ENCODE measurements at regions not wholly inside any gene's neighbourhood (a gene's known extent, or its start where the extent isn't known, plus 50 kb on each side); places are given as distances from the start of the nearest gene placed in this dataset.
A peak's percentile ranks its signal among the peaks of the same experiment; 100 is the strongest.
"Not testable (repeated sequence)": the region's sequence is repeated elsewhere in the genome, so short reads cannot be mapped to it uniquely, and the experiment has no call there.

DNA sequence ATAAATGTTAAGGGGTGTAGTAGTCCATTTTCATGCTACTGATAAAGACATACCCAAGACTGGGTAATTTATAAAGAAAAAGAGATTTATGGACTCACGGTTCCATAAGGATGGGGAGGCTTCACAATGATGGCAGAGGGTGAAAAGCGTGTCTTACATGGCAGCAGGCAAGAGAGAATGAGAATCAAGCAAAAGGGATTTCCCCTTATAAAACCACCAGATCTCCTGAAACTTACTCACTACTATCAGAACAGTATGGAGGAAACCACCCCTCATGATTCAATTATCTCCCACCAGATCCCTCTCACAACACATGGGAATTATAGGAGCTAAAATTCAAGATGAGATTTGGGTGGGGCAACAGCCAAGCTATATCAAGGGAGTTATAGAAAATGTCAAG is 329.2 kb downstream of the DTHD1 start:
- no peak for DNase-seq

DNA sequence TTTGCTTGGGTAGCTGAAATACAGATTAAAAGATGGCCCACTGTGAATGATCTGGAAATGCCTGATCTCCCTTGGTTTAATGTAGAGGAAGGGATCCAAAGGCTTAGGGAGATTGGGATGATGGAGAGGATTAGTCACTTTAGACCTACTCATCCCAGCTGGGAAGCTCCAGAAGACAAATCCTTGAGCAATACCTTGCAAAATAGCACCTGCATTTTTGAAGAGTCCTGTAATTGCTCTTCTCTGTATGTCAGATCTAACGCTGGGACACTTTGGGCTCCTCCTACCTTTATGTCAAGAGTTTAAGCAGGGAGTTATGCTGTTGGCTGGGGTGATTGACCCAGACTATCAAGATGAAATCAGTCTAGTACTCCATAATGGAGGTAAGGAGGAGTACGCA is 331.7 kb downstream of the DTHD1 start:
- DNase-seq = not testable (repeated sequence)

DNA sequence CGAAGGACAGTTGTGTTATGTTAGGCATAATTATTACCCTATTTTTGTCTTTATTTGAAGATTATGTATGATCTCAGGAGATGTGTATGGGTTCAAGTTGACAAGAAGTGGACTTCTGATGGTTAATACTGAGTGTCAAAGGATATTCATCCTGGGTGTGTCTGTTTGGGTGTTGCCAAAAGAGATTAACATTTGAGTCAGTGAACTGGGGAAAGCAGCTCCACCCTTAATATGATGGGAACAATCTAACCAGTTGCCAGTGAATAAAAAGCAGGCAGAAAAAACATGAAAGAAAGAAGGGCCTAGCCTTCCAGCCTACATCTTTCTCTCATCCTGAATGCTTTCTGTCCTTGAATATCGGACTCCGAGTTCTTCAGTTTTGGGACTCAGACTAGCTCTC is 332.6 kb downstream of the DTHD1 start:
- DNase-seq = no peak

DNA sequence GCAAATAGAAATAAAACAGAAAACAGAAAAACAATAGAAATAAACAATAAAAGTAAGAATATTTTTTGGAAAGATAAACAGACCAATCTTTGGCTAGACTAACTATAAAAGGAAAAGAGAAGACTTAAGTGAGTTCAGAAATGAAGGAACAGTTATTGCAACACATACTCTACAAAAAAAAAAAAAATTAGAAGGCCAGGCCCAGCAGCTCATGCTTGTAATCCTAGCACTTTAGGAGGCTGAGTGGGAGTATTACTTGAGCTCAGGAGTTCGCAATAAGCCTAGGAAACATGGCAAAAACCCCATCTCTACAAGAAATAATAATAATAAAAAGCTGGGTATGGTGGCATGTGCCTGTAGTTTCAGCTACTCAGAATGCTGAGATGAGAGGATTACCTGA is 336.7 kb downstream of the DTHD1 start:
- no peak for DNase-seq

DNA sequence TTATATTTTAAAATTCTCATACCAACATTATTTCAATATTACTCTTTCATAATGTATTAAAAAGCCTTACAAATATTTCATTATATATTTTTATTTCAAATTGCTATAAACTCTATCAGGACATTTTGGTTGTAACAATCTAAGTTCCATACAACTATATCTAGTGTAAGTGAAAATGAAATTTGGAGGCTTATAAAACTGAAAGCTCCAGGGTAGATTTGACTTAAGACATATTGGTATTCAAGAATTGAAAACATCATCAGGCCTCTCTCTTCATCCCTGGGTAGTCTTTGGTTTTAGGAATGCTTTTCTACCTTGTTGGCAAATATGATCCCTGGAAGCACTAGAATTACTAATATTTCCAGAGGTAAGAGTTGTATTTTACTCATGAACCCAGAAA is 342.6 kb downstream of the DTHD1 start:
- no peak for DNase-seq

DNA sequence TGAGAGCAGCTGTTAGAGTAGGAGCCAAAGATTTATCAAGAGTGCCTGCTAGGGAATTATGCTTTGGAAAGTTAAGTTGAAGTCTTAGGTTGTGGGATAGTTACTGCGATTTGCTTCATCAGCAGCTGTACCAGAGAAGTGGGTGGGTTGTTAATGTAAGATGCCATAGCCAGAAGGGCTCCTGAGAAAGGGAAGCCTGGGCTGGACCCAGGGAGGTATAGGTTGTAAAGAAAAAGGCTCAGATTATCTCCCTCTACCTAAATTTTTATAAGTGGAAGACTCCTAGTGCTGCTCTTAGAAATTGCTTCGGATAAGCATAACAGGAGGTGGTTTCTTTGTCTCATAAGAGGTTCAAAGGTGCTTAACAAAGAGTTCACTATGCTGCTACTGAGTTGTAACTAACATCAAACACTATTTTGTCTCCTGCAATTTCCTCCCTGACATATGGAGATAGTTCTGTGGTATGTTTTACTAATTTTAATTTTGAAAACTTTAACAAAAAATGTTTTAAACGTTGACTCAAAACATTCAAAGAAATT is 356.9 kb downstream of the DTHD1 start:
- no peak for DNase-seq

DNA sequence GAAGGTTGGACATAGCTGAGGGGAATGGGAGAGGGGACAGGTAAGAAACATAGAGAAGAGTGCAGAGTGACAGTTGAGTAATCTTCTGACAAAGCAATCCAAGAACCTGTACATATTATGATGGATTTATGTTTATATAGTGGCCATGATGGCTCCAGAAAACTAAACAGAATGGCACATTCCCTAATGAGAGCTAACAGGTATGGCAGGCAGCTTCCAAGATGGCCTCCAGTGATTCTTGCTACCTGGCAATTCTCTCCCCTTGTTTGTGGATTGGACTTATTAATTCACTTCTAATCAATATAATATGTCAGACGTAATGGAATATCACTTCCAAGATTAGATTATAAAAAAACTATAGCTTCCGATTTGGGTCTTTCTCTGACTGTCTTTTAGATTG is 359.5 kb downstream of the DTHD1 start:
- DNase-seq = no peak

DNA sequence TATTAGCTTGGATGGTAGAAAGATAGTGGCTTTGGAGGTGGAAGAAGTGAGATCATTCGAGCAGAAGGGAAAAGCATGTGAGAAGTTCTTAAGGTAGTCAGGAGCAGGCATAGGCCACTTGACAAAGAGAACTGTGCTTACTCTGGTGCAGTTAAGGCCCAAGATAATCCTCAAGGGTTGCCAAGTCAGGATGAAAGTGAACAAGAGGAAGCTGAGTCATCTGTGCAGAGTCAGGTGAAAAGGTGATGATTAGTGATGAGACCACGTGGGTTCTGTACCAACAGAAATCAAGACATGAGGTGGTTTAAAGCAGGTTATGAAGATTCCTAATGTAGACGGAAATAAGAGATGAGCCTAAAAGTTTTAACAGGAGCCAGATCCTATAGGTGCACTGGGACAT is 369.8 kb downstream of the DTHD1 start:
- no peak for DNase-seq

DNA sequence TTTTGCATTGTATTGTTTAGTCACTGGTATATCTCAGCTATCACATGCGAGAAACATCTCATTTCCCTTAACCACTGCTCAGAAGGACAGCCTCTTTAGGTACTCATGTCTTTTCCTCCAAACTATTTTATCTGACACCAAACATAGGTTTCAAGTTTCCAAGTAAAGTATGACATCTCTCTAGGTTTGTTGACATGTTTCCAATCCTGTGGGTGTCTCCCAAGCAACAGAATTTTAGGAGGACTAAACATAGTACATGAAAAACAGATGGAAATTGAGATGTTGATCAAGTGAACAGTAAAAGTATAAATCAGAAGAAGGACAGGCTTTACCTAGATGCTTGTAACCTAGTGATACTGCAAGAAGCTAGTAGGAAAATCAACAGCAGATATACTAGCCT is 371.4 kb downstream of the DTHD1 start:
- DNase-seq = no peak

DNA sequence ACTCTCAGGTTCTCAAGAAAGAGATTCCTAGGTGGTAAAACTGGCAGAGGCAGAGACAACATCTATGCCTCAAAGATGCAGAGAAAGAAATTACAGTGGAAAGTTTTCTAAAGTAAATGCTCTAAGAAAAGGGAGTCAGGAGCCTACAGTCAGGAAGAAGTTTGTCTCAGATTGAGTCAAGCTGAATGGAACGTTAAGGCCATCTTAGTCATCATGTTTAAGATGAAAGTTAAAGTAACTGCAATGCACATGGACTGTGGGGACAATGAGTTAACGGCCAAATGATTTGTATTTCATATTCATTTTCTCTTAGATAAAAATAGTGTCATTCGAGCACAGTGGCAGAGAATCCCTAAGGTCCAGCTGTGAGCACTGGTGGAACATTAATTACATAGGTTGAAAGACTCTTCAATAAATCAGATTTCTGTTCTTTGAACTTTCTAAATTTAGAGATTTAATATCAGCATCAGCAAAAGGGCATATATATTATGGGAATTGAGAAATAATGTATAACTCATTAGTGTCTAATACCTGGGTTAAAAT is 384.6 kb downstream of the DTHD1 start:
- no peak for DNase-seq

DNA sequence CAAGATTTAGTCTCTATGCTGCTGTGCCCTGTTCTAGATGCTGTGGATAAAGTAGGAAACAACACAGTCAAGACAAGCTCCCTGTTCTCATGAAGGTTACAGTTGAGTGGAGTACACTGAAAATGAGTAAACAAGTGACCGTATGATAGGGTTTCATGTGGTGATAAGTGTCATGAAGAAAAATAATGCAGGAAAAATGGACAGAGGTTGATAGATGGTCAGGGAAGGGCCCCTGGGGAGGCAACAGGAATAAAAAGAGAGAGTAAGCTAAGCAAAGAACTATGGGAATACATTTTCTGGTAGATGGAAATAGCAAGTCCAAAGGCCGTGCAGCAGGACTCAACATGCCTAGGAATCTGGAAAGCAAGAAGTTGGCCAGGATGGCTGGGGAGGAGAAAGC is 394.0 kb downstream of the DTHD1 start:
- DNase-seq = no peak

DNA sequence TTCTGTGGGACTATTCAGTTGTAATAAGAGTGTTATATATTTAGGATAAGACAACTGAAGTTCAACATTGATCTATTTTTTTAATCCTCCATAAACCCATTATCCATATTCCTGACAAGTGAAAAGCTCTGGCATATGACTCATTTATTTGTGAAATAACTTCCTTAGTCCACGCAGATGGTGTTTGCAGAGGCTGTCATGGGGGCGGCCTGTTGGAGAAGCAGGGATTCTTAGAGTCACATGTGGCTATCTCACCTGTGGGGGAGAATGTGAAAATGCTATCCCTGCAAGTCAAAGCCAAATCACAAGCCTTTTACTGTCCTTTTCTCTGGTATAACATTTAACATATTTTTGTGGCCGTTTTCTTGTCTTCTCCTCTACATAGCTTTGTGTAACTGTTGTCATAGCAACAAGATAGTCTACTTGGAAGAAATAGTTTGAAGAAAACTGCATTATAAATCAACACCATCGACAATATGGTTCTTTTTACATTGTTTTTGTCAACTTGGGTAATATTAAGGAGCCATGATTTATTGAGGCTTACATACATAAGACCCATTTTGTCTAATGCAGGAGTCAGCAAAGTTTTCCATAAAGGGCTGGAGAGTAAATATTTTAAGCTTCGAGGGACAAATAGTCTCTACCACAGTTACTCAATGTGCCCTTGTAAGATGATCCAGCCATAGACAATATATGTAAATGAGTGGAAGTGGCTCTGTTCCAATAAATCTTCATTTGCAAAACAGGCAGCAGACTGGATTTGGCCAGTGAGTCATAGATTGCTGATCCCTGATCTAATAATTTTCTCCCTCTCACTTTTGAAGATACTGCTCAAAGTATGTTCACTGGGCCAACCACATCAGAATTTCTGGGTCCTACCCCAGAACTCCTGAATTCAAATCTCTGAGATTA is 395.0 kb downstream of the DTHD1 start:
- no peak for DNase-seq

DNA sequence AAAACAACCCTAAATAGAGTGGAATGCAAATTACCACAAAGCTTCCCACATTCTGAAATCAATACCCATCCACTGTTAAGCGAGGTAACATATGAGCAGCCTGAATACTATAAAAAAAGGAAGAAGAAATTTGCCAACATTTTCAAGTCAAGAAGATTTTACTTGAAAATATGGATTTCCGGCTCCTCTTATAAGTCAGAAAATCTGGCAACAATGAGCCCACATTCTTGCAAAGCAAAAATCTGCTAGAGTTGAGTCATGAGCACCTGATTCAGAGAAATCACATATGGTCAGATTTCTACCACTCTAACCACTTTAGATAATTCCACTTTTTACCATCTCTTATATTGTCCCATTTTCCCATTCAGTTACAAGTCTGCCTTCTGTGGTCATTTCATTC is 395.7 kb downstream of the DTHD1 start:
- no peak for DNase-seq

DNA sequence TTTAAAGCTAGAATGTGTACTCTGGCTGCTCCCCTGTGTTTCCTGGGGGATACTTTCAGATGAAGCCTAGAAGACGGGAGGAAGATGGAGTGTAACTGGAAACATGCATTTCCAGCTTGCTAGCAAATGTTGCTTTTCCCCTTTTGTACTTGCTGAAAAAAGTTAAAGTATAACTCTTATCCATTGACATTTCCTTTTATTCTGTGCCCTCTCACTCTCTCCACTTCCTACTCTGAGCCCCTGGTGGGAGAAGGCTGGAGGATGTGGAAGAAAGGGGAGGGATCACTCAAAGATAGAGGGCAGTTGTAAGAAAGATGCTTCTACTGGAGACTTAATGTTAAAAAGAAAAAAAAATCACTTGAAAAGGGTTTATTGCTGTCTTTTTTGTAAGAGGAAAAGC is 396.5 kb downstream of the DTHD1 start:
- no peak for DNase-seq

DNA sequence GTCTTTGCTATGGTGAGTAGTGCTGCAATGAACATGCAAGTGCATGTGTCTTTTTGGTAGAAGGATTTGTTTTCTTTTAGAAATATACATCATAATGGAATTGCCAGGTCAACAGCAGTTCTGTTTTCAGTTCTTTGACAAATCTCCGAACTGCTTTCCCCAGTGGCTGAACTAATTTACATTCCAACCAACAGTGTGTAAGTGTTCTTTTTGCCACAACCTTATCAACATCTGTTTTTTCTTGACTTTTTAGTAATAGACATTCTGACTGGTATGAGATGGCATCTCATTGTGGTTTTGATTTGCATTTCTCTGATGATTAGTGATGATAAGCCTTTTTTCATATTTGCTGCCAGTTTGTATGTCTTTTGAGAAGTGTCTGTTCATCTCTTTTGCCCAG is 406.3 kb downstream of the DTHD1 start:
- no peak for DNase-seq

DNA sequence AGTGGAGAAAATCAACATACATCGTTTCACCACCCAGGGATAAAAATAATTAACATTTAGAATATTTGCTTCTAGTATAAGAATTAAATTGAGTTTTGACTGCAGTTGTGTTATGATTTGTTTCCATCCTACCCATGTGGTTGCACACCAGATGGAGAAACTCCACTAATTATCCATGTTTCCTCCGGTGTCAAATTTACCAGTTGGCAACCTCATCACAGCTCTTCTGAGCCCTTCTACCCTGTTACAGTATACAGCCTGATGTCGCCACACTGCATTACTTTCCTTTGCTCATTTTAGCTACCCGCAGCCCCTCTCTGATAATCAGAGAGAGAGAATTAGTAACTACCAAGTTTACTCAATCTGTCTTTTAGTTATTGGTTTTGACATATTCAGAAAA is 411.2 kb downstream of the DTHD1 start:
- DNase-seq = no peak

DNA sequence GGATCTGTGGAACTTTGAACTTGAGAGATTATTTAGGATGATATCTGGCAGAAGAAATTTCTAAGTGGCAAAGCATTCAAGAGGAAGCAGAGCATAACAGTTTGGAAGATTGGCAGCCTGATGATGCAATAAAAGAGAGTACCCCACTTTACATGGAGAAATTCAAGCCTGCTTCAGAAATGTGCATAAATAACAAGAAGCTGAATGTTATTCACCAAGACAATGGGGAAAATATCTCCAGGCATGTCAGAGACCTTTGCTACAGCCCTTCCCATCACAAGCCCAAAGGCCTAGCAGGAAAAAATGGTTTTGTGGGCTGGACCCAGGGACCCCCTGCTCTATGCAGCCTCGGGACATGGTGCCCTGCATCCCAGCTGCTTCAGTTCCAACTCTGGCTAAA is 420.8 kb downstream of the DTHD1 start:
- DNase-seq = no peak

DNA sequence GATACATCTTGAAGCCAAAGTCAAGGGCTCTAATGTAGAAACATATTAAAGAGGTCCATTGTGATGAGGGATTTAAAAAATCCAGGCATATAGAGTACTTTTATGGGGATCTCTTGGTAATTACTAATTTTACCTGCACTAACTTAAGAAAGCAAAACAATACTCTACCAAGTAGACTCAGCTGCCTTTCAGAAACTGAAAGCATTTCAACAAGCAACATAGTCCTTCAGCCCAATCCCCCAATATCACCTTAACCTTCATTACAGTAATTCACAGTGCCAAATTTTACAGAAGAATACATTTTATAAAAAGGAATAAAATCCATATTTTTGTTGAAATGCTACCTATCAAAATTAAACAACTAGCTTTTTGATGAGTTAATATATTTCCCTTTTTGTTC is 422.9 kb downstream of the DTHD1 start:
- DNase-seq = no peak

DNA sequence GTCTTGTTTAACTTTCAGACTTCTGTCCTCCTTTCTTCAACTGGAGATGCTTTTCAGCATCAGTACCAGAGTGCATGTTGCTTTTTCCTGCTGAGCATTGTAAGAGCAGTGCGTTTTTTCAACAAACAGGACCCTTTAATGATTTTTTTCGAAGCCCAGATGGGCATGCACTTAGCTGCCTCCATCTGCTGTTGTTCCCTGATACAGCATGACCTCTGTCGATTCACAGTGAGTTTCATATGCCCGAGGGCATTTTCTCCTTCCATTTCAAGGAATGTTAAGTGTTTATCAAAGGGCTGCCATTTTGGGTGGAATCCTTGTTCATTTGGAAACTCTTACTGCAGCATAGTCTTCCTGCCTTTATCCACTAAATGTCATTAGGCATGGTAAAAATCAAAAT is 428.6 kb downstream of the DTHD1 start:
- DNase-seq = peak; percentile 3

DNA sequence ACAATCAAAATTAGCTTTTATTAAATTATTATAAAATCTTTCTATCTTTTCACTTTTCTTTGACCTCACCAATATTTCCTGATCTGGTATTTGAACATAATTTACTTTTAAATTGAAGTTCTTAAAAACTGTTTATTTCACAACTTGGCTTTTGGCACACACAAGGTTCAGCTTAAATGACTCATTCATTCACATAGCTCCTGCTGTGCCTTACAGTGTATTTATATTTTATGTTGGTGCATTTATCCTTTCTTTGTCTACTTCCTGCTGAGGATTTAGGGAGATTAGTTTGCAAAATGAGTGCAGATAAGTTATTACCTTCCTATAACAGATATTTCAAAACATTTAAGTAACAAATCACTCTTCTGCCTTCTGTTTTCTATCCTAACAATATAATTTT is 430.6 kb downstream of the DTHD1 start:
- no peak for DNase-seq

DNA sequence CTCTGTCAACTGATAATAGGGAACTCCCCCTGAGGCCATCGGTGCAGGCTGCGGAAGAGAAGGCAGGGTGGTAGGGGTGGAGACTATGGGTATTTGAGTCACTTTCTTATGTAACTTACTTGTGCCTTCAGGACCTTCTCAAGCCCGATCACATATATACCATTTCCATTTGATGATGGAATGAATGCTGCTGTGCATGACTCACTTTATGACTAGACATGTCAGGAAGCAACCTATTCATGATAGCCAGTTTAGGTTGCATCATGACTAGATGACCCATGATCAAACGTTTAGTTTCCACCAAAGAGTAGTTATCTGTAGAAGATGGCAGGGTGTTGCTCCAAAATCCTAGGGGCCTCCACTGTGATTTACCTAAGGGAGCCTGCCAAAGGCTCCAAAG is 435.5 kb downstream of the DTHD1 start:
- no peak for DNase-seq

DNA sequence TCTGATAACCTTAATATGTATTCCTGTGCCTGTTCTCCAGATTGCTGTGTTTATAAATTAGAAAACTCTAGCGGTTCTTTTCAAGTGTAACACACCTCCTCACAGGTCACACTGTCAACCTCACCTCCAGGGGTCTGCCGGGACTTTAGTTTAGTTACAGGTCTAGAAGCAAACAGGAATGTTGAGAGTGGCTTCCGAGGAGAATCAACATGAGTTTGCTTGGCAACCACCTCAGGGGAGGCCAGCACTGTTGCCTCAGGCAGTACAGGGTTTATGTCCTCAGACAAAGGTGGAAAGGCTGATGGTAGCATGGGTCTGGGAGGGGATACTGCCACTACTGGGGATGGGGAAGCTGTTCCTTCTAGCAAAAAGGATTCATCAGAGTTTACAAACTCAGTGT is 438.0 kb downstream of the DTHD1 start:
- DNase-seq = no peak

DNA sequence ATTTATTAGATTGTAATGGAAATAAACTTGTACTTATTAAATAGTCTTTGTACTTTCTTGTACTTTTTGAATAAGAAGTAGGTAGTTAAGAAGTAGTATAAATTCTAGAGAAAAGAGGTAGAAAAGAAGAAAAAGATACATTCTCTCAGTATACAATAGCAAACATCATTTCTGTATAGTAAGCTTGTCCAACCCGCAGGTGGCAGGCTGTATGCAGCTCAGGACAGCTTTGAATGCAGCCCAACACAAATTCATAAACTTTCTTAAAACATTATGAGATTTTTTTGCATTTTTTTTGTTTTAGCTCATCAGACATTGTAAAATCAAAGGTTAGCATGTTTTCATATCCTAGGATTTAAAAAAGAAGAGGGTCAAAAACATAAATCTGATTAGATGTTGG is 441.6 kb downstream of the DTHD1 start:
- DNase-seq = no peak

DNA sequence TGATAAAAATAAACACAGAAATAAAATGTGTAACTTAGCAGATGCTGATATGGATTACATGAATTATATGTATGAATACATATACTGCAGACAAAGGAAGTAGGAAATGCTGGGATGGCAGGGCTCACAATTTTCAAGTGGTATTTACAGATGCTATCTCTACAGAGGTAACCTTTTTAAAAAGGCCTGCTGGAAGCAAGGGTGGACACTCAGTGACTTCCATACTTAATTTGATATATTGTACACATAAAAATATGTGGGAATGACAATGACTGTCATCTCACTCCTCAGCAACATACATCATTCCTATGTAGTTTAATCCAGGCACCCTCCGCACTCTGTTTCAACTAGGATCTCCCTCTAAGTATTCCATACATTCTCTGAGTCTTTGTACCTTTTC is 452.9 kb downstream of the DTHD1 start:
- DNase-seq = no peak

DNA sequence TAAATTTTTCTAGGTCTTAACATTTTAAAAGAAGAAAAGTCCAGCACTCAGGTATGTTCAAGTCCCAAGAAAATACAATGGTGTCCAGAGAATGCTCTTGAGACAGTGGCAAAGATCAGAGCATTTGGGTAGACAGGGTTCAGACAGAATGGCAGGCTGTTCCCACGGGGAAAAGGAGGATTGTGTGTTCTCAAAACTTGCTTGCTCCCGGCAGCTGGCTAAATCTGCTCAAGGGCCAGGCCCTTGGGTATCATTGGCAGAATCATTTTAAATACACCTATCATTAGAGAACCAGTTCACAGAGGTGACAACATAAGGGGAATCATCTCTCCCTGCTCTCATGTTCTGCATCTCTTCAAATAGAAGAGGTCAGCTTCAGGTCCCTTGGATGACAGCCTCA is 456.3 kb downstream of the DTHD1 start:
- no peak for DNase-seq
